ENCODE measurements at regions not wholly inside any gene's neighbourhood (a gene's known extent, or its start where the extent isn't known, plus 50 kb on each side); places are given as distances from the start of the nearest gene placed in this dataset.

- DNase-seq = no peak
Measured at GRCh38 chr2:18123211-18123570, 244.7 kb downstream of the KCNS3 start.

DNA sequence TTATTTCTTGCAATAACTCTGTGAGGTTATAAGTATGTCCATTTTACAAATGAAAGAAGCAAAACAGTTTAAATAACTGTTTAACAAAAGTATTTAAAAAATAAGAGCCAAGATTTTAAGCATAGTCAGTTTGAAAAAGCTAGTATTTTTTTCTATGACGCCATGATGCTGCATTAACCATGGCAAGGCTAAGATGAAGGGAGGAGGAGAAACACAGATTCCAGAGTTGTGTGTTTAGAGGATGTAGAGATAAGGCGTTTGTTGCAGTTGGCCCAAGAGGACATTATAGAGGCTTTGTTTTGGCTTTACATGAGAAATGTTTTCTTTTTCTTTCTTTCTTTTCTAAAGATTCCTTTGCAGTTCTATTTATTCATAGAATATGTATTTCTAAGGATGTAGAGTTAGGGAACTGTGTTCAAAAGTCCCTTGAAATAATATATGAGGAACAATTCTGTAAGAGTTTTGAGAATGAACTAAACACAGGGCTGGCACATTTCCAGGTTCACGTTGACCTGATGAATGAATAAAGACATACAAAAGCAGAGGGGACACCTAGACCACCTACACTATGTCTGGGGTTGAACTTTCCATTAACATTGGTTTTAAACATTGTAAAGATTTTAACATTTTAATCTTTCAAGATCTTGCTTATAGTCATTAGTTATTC, 244.2 kb downstream of the KCNS3 start:
- no peak for DNase-seq

GRCh38 chr2:18119883-18120282, 241.4 kb downstream of the KCNS3 start:
- no peak for DNase-seq

GRCh38 chr2:18118703-18119102, 240.2 kb downstream of the KCNS3 start:
- DNase-seq = no peak

GRCh38 chr2:18117592-18117991, 239.1 kb downstream of the KCNS3 start:
- DNase-seq = no peak

DNA sequence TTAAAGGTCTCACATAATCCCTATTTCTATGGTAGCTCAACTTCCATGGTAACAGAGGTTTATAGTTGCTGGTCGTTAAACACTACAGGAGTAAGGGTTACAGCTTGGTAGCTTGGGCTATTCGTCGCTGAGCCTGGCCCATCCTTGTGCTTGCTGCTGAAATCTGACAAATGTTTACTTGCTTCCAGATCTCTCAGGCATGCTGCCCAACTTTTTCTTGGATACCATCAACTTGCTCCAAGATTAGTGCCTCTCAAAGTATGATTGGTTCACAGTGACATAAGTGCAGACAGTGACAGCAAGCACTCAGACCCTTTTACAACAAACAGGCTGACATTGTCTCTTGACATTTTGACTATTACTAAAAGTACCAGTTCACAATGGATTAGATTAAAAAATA, 231.8 kb downstream of the KCNS3 start:
- DNase-seq = no peak

GRCh38 chr2:18106841-18107240, 228.4 kb downstream of the KCNS3 start:
- no peak for DNase-seq

DNA sequence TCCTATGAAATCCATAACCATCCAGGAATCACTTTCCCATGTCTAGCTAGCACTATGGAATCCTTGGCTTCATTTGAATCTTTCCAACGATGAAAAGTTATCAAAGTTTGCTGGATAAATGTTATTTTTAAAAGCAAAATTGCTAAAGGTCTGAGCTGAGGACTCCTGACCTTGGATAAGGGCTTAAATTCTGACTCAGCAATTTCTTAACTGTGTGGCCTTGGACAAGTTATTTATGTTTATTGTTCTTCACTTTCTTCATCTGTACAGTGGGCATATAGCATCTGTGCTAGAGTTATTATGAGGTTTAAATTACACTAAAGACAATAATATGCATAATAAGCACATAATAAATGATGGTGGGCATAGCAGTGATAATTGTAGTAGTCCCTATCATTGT, 227.5 kb downstream of the KCNS3 start:
- DNase-seq = no peak

DNA sequence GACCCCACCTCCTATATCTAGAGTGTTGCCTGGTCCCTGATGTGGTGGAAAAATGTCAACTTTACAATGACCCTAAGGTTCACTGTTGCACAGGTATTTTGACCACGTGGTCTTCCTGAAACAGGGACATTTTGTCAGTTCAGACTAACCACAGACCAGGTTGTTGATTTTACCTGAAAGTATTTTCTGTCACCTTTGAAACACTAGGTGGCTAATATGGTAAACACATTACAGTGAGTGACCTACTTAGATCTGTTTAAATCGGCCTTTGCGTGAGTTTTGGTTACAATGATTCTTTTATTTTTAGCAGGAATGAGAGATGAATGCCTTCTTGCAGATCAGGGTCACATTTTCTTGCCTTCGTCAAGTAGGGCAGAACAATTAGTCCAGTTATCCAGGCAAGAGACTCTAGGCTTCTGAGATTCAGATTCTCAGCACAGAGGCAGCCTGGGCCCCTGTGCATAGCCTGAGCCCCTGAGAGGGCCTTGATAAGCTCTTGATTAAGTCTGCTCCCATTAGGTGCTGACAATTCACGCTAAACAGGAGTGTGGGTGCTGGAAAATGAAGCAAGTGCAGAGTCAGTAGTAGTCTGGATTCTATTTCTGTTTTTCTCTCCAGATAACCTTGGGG, 226.2 kb downstream of the KCNS3 start:
- DNase-seq = no peak

DNA sequence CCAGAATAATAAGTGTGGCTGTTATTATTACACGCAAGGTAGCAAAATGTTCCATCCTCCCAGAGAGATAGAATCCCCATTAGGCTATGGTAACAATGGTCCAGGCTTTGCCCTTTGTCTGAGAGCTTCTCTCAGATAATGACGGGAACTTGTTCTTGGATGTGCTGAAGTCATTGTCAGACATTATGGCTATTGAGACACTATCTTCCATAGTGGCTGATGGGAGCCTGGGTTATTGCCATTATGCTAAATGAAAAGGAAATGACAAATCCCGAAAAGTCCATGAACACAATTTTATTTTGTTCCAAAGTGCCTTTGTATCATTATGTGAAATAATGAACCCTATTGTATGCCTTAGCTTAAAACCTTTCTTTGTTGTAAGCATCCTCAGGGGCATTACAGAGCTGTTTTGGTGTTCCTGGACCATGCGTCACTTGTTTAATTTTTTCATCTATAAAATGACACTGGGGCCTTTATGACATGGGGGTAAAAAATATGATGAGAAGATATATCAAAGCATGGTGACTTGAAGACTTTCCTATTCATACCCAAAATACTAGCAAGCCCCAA, 218.5 kb downstream of the KCNS3 start:
- DNase-seq = no peak

- no peak for DNase-seq
Measured at GRCh38 chr2:18094277-18094676, 215.8 kb downstream of the KCNS3 start.

DNA sequence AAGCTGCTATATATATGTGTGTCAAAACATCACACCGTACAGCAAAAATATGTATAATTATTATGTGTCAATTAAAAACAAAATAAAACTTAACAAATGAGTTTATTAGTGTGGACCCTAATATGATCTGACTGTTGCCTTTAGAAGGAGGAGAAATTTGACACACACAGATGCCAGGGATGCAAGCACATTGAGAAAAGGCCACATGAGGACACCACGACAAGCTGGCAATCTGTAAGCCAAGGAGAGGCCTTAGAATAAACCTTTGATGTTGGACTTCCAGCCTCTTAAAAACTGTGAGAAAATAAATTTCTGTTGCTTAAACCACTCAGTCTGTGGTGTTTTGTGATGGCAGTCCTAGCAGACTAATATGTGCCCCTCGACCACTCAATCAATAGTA, 214.7 kb downstream of the KCNS3 start:
- no peak for DNase-seq

- no peak for DNase-seq
Measured at GRCh38 chr2:18092760-18093159, 214.3 kb downstream of the KCNS3 start.

- no peak for DNase-seq
Measured at GRCh38 chr2:18085593-18085992, 207.1 kb downstream of the KCNS3 start.

- no peak for DNase-seq
Measured at GRCh38 chr2:18084376-18084775, 205.9 kb downstream of the KCNS3 start.

- DNase-seq = no peak
Measured at GRCh38 chr2:18083806-18084205, 205.3 kb downstream of the KCNS3 start.

GRCh38 chr2:18078216-18078615, 199.7 kb downstream of the KCNS3 start:
- no peak for DNase-seq

GRCh38 chr2:18077704-18078103, 199.2 kb downstream of the KCNS3 start:
- DNase-seq = no peak

DNA sequence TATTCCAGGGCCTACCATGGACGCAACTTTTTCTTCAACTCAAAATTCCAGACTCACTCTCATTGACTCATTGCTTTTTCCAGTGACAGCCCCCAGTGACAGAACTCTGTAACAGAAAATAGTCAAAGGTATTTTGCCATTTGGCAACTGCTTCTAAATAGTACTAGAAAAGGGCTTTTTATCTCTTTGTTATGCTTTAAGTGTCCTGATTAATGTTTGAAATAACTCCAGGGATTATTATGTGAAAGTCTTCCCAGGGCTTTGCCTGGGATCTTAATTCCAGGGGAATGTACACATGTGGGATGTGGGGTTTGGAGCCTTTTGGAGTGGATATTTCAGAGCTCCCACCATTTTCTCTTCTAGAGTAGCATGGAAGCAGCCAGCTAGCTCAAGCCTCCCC, 198.8 kb downstream of the KCNS3 start:
- no peak for DNase-seq

GRCh38 chr2:18074476-18074875, 196.0 kb downstream of the KCNS3 start:
- DNase-seq = no peak

DNA sequence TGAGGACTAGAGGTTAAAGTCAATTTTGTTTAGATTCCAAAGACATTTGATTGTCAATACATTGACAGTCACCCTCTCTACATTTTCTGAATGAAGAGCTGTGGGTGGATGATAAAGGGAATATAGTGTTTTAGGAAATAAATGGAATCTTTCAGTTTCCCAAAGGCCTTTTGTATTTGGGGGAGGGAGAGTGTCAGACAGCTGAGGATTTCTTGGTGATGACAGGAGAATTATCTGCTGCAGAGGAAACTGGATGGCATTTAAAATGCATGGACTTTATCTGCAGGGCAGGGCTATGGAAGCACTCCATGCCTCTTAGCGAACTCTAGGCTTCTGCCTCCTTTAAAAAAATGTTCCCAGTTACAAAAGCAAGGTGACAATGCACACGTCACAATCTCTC, 195.1 kb downstream of the KCNS3 start:
- DNase-seq = no peak

DNA sequence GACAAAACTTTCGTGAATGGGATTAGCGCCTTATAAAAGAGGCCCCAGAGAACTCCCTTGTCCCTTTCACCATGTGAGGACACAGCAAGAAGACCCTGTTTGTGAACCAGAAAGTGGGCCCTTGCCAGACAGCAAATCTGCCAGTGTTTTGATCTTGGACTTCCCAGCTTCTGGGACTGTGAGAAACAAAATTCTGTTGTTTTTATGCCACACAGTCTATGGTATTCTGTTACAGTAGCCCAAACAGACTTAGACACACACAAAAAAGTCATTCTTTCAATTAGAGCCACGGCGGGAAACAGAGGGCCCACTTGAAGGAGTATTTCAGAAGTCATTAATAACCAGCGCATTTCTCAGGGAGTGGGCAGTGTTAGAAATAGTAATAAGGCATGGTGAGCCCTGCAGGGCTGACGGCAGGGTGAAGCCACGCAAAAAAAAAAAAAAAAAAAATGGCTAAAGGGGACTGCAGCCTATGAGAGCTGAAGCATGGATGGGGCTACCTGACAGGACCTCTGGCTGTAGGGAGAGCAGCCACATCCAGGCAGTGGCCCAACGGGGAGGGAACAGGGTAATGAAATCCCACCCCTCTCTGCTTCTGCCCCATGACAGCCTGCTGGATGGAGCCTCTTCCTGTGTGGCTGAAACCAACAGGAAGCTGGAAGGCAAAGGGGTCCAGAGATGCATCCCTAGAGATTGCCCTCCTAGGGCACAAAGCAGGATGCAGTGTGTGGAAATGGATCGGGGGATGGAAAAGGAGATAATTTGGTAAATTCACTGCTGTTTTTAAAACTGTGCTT, 189.3 kb downstream of the KCNS3 start:
- DNase-seq = no peak

GRCh38 chr2:18066894-18067293, 188.4 kb downstream of the KCNS3 start:
- DNase-seq = no peak

DNA sequence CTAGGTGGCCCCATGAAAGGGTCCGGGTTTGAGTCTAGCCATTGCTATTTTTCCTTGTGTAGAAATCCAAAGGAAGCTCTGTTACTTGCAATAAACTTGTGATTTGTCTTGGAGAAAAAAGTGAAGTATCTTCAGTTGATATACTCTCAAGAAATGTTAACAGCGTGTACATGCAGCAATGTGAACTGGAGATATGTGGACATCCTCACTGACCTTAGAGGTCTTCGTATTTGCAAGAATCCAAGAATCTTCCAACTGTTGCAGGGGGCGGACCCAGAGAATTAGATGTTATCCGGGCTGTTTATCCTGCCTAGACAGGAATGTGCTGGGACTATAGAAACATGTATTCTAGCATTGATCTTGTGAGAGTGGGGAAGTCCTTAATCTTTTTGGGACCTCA, 187.6 kb downstream of the KCNS3 start:
- DNase-seq = no peak

Data from activated T-cell treated with anti-CD3 and anti-CD28 coated beads, Interleukin-2, amount 50 U/mL, for 1 hour (primary cell).